GM19324 (cell line): ENCODE measurements at regions not wholly inside any gene's neighbourhood (a gene's known extent, or its start where the extent isn't known, plus 50 kb on each side); places are given as distances from the start of the nearest gene placed in this dataset.

Source experiments
- ATAC-seq: cut with Tn5 transposase; IDR thresholded peaks from one replicate; pipeline ENCODE4 v1.9.1; 2021; ENCODE audit warnings: mild to moderate bottlenecking, moderate library complexity; ENCODE audit not compliant: unreplicated experiment, low FRiP score

DNA sequence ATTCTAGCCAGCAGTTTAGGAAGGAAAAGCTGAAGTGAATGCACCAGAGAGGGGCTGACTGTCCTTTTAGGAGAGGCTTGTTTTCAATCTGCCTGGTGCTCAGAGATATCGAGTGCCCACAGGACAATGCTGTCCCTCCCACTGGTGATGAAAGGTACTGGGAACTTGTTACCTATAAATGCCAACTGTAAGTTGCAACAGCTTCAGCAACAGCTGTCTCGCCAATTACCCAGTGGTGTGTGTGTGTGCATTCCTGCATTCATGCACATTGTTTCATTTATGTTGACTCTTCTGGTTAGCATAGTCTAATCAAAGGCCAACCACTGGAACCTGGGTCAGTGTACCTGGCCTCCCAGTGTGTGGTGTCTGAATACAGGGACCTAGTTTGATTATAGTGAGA is 161.1 kb downstream of the CSNK1G3 start:
- ATAC-seq, result no peak

- no peak for ATAC-seq
These were observed 159.9 kb downstream of the CSNK1G3 start for GRCh38 chr5:123671711-123672456.

- no peak for ATAC-seq
These were observed 159.1 kb downstream of the CSNK1G3 start for GRCh38 chr5:123671042-123671441.
